A673 (cell line): ENCODE measurements at regions not wholly inside any gene's neighbourhood (a gene's known extent, or its start where the extent isn't known, plus 50 kb on each side); places are given as distances from the start of the nearest gene placed in this dataset.

Source experiments
- BruUV-seq: library from RNA; stranded (reverse); fragments of 400-500 nt; replicated peaks from 2 replicates; lab custom pipeline; 2021; lab: Mats Ljungman, UMichigan
- CTCF ChIA-PET: fragments of 300-600 bp; sonication (Branson Sonifier 250); formaldehyde crosslinking; loops from one replicate; lab custom pipeline; 2022; ENCODE audit warnings: antibody characterized with exemption; lab: Charles Lee
- POLR2A ChIA-PET: fragments of 300-600 bp; sonication (Branson Sonifier 250); formaldehyde crosslinking; loops from one replicate; lab custom pipeline; 2022; ENCODE audit warnings: antibody characterized with exemption; ENCODE audit not compliant: low non-redundant PET; lab: Charles Lee
- DNase-seq: peaks from one replicate; pipeline ENCODE4 v3.0.0-alpha.2; 2015; ENCODE audit warnings: low spot score
- H3K27ac ChIP-seq: fragments of 200-600 bp; sonication (generic); 2 replicates; pipeline ENCODE4 v1.5.1; 2016; ENCODE audit warnings: mixed run types, low read depth, mild to moderate bottlenecking, mixed read lengths, antibody characterized with exemption, low read length; ENCODE audit not compliant: poor library complexity, severe bottlenecking
- H3K27me3 ChIP-seq: fragments of 200-600 bp; sonication (generic); replicated peaks from 2 replicates; pipeline ENCODE4 v1.6.1; 2017; ENCODE audit warnings: mixed run types, low read depth, mild to moderate bottlenecking, mixed read lengths, antibody characterized with exemption, low read length; ENCODE audit not compliant: insufficient read depth, poor library complexity
- H3K36me3 ChIP-seq: fragments of 200-600 bp; sonication (generic); 2 replicates; pipeline ENCODE4 v1.6.1; 2016; ENCODE audit warnings: mixed run types, mild to moderate bottlenecking, mixed read lengths, antibody characterized with exemption, low read length; ENCODE audit not compliant: insufficient read depth, poor library complexity, severe bottlenecking
- H3K4me1 ChIP-seq: fragments of 200-600 bp; sonication (generic); 2 replicates; pipeline ENCODE4 v1.6.1; 2017; ENCODE audit warnings: mixed run types, mild to moderate bottlenecking, mixed read lengths, antibody characterized with exemption, low read length; ENCODE audit not compliant: insufficient read depth, poor library complexity, severe bottlenecking
- H3K4me3 ChIP-seq: fragments of 200-600 bp; sonication (generic); 2 replicates; pipeline ENCODE4 v1.5.1; 2016; ENCODE audit warnings: low read depth, mixed run types, mild to moderate bottlenecking, mixed read lengths, low read length; ENCODE audit not compliant: poor library complexity, severe bottlenecking
- H3K9me3 ChIP-seq: fragments of 200-600 bp; sonication (generic); 2 replicates; pipeline ENCODE4 v1.6.1; 2016; ENCODE audit warnings: mixed run types, low read depth, mild to moderate bottlenecking, mixed read lengths, antibody characterized with exemption, low read length; ENCODE audit not compliant: poor library complexity, severe bottlenecking
- EZH2 ChIP-seq: fragments of 200-600 bp; sonication (generic); IDR thresholded peaks from 2 replicates; pipeline ENCODE4 v1.6.1; 2017; ENCODE audit warnings: borderline replicate concordance, low read depth, mild to moderate bottlenecking, mixed read lengths, antibody characterized with exemption, low read length; ENCODE audit not compliant: poor library complexity, severe bottlenecking
- intact Hi-C: fragments of 100-400 bp; cut with micrococcal nuclease; formaldehyde crosslinking; loops from one replicate; pipeline ENCODE4 v1.10.0; 2022; ENCODE audit not compliant: unreplicated experiment
- TF ChIP-seq, protein P1 (sequence below): fragments of 300-800, 200-600 bp; sonication (generic); conservative IDR thresholded peaks from 2 replicates; pipeline ENCODE4 v1.5.1; 2017; ENCODE audit warnings: low read depth, mild to moderate bottlenecking, antibody characterized with exemption, low read length, moderate library complexity, mixed read lengths

DNA sequence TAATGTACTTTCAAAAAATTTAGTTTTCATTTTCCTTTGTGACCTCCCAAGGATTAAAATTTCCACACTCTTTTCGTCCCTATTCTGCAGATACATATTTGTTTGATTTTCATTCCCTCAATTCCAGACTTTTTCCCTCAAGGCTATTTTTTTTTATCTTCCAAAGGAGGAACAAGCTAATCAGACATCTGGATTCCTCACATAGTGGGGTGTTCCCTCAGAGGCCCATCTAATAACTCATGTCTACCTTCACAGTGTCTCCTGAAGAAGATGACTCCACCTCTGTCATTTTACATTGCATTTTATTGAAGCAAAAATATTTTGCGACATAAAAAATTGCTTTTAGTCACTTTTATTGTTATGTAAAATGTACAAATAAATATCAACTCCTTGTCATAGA is 122.2 kb downstream of the RFPL4B start:
- no peaks in the 10 kb centered on the region for H3K27me3 ChIP-seq
- H3K4me1 ChIP-seq: peaks cover 3% of the 10 kb centered on the region
- H3K9me3 ChIP-seq: no peaks in the 10 kb centered on the region
- H3K4me3 ChIP-seq: no peak overlapping the region
- H3K36me3 ChIP-seq: no peaks in the 10 kb centered on the region
- CTCF ChIA-PET: no interaction called here
- no peak for TF ChIP-seq EZH2
- TF ChIP-seq, protein P1, sequence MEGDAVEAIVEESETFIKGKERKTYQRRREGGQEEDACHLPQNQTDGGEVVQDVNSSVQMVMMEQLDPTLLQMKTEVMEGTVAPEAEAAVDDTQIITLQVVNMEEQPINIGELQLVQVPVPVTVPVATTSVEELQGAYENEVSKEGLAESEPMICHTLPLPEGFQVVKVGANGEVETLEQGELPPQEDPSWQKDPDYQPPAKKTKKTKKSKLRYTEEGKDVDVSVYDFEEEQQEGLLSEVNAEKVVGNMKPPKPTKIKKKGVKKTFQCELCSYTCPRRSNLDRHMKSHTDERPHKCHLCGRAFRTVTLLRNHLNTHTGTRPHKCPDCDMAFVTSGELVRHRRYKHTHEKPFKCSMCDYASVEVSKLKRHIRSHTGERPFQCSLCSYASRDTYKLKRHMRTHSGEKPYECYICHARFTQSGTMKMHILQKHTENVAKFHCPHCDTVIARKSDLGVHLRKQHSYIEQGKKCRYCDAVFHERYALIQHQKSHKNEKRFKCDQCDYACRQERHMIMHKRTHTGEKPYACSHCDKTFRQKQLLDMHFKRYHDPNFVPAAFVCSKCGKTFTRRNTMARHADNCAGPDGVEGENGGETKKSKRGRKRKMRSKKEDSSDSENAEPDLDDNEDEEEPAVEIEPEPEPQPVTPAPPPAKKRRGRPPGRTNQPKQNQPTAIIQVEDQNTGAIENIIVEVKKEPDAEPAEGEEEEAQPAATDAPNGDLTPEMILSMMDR: no peak
- BruUV-seq: no TSS peak
- no peak for DNase-seq
- no peak overlapping the region for H3K27ac ChIP-seq
- POLR2A ChIA-PET: no interaction called here
- intact Hi-C loops: no loop called here

DNA sequence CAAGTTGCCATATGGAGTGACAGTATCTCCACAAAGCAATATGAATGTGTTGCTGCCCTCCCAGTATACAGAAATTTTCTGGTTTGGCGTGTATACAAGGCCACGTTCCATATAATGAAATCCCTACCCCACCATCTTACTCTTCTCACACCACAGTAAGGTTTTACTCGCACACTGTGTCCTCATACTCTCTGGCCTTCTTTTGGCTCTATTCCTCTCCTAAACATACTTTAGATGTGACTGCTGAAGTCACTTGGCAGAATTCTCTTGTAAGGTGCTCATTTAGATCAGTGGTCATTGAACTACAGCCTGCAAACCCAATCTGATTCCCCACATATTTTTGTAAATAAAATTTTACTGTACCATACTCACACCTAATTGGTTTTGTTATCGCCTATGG is 123.2 kb downstream of the RFPL4B start:
- ChIA-PET CTCF (no interaction called here), POLR2A (no interaction called here)
- no TSS peak for BruUV-seq
- no peak overlapping the region for H3K4me3 ChIP-seq
- H3K9me3 ChIP-seq: no peaks in the 10 kb centered on the region
- H3K27ac ChIP-seq: no peak overlapping the region
- H3K36me3 ChIP-seq: no peaks in the 10 kb centered on the region
- DNase-seq: no peak
- no peak for TF ChIP-seq EZH2
- TF ChIP-seq, protein P1: no peak
- H3K4me1 ChIP-seq: peaks cover 3% of the 10 kb centered on the region
- intact Hi-C loops: no loop called here
- no peaks in the 10 kb centered on the region for H3K27me3 ChIP-seq

DNA sequence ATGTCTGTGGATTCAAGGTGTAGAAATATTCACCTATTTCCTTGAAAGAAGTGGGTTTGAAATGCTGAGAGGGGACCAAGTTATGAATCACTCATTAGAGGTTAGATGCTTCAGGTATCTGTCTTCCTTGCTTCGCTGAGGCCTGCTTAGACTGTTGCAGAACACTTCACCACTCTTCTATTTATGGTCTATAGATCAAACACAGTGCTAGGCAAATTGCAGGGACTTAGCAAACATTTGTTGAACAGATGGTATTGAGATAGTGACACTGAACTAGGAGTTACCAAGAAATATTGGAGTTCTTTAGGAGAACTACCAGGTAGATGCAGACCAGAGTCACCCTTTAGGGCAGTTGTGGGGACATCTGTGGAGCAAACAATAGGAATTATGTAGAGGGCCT is 123.8 kb downstream of the RFPL4B start:
- Histone ChIP-seq H3K36me3 (no peaks in the 10 kb centered on the region), H3K4me1 (peaks cover 3% of the 10 kb centered on the region), H3K4me3 (no peak overlapping the region), H3K27ac (no peak overlapping the region), H3K9me3 (no peaks in the 10 kb centered on the region), H3K27me3 (no peaks in the 10 kb centered on the region)
- no peak for TF ChIP-seq EZH2
- DNase-seq: no peak
- intact Hi-C loops: no loop called here
- ChIA-PET POLR2A (no interaction called here), CTCF (no interaction called here)
- BruUV-seq: no TSS peak

DNA sequence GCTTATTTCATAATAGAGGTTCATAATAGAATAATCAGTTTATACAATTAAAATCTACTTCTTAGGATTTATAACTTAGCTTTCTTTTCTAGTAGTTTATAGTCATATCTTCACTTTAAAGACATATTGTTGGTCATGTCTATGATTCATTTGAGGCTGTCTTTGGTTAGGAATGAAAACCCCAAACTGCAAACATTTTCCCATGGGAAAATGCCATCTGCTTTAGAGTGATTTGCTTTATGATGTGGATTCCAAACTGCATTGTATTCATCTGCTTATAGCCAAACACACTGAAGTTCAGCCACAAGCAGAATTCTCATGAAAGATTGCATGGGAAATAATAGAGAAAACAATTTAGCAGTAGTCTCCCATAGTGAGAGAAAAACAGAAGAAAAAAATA is 128.0 kb downstream of the RFPL4B start:
- no peak overlapping the region for H3K27ac ChIP-seq
- no peak overlapping the region for H3K4me3 ChIP-seq
- no peak for DNase-seq
- H3K4me1 ChIP-seq: no peaks in the 10 kb centered on the region
- POLR2A ChIA-PET: no interaction called here
- TF ChIP-seq, protein P1: no peak
- no peak for TF ChIP-seq EZH2
- H3K36me3 ChIP-seq: no peaks in the 10 kb centered on the region
- H3K9me3 ChIP-seq: no peaks in the 10 kb centered on the region
- no TSS peak for BruUV-seq
- no peaks in the 10 kb centered on the region for H3K27me3 ChIP-seq
- intact Hi-C loops: no loop called here
- CTCF ChIA-PET: no interaction called here
